ENCODE measurements at regions not wholly inside any gene's neighbourhood (a gene's known extent, or its start where the extent isn't known, plus 50 kb on each side); places are given as distances from the start of the nearest gene placed in this dataset.

DNA sequence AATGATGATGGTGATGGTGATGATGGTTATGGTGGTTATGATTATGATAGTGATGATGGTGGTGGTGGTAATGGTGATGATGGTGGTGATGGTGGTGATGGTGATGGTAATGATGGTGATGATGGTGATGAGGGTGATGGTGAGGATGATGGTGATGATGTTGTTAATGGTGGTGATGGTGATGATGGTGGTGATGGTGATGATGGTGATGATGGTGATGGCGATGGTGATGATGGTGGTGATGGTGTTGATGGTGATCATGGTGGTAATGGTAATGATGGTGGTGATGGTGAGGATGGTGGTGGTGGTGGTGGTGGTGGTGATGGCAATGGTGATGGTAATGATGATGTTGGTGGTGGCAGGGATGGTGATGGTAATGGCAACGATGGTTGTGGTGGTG is 1222.5 kb downstream of the BRD1 start:
- Histone ChIP-seq H3K36me3 (replicated peaks in 1 of 2) (no peaks in the 10 kb centered on the region), H3K9me3 (replicated peaks in 1 of 3) (no peaks in the 10 kb centered on the region), H3K4me3 (no peak overlapping the region), H3K27ac (no peak overlapping the region), H3K27me3 (no peaks in the 10 kb centered on the region), H3K4me1 (replicated peaks in 1 of 2) (no peaks in the 10 kb centered on the region)
- WGBS, 4 donors = 89 to 92% (median 90%) methylated on average over 2 of the region's 2 CpGs
- no peak for DNase-seq
- no peak for TF ChIP-seq POLR2A (IDR thresholded peaks at IDR 0.05)
- TF ChIP-seq CTCF (IDR thresholded peaks at IDR 0.05) = no peak
- intact Hi-C loops (cut with DNase I) = no loop called here

GRCh38 chr22:48603621-48604320 is 1223.9 kb downstream of the BRD1 start:
- TF ChIP-seq CTCF (IDR thresholded peaks at IDR 0.05) = no peak
- TF ChIP-seq POLR2A (IDR thresholded peaks at IDR 0.05) = no peak
- DNase-seq = no peak
- Histone ChIP-seq H3K4me3 (no peak overlapping the region), H3K4me1 (replicated peaks in 1 of 2) (no peaks in the 10 kb centered on the region), H3K9me3 (replicated peaks in 1 of 3) (no peaks in the 10 kb centered on the region), H3K27me3 (no peaks in the 10 kb centered on the region), H3K36me3 (replicated peaks in 1 of 2) (no peaks in the 10 kb centered on the region), H3K27ac (no peak overlapping the region)
- intact Hi-C loops (cut with DNase I) = no loop called here
- WGBS, 4 donors = 84 to 85% (median 85%) methylated on average over 14 to 18 of the region's 18 CpGs

DNA sequence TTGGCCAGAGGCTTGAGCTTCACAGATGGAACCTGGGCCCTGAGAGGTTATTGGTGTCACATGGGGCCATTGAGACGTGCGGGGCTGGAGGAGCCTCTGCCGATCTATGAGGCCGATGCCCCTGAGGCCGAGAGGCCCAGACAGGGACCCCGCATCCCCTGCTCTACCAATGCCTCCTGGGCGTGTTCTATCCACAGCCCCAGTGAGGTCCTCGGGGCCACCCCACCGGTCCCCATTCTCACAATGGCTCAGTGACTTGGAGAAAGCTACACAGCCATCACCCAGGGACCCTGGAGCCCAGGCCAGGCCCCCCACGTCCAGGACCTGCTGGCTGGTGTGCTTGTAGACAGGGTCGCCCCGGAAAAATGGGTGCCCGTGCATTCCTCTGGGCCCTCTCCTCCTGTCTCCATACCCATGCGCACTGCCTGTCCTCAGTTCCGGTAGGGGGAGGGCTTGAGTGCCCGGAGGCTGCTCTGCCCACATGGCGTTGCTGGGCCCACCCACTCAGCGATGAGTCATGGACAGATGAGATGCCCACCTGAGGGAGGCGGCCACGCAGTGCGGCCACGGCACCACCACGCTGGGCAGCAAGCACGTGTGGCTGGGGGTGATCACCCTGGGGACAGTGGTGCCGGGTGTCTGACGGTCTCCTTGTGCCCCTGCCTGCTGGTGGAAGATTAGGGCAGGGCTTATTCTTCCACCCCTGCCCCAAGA is 1224.7 kb downstream of the BRD1 start:
- intact Hi-C loops (cut with DNase I) = no loop called here
- no peak for DNase-seq
- H3K9me3 ChIP-seq (replicated peaks in 1 of 3) = no peaks in the 10 kb centered on the region
- no peak overlapping the region for H3K4me3 ChIP-seq
- no peak overlapping the region for H3K27ac ChIP-seq
- no peaks in the 10 kb centered on the region for H3K4me1 ChIP-seq (replicated peaks in 1 of 2)
- H3K36me3 ChIP-seq (replicated peaks in 1 of 2) = no peaks in the 10 kb centered on the region
- no peaks in the 10 kb centered on the region for H3K27me3 ChIP-seq
- WGBS, 4 donors = 84 to 95% (median 87%) methylated on average over 9 to 26 of the region's 26 CpGs
- TF ChIP-seq CTCF (IDR thresholded peaks at IDR 0.05) (no peak), POLR2A (IDR thresholded peaks at IDR 0.05) (no peak)

DNA sequence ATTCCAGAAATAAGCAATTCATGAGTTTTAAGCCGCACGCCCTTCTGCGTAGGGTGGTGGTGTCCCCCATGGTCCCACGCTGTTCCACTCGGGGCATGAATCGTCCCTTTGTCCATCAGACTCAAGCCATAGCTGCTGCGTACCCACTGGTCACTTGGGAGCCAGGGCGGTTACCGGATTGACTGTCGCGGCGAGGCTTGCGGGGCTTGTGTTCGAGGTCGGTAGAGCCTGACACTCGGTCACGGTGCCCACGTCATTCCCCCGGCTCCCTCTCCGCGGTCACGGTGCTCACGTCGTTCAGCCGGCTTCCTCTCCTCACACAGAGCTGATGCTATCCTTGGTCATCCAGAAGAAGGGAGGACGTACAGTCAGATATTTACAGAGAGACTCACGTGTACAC is 1227.0 kb downstream of the BRD1 start:
- intact Hi-C loops (cut with DNase I) = no loop called here

More for the DNA sequence above, 1227.0 kb downstream of the BRD1 start:
- Histone ChIP-seq H3K9me3 (replicated peaks in 1 of 3) (no peaks in the 10 kb centered on the region), H3K4me1 (replicated peaks in 1 of 2) (no peaks in the 10 kb centered on the region), H3K4me3 (no peak overlapping the region), H3K27ac (no peak overlapping the region), H3K36me3 (replicated peaks in 1 of 2) (no peaks in the 10 kb centered on the region), H3K27me3 (no peaks in the 10 kb centered on the region)
- TF ChIP-seq CTCF (IDR thresholded peaks at IDR 0.05) (no peak), POLR2A (IDR thresholded peaks at IDR 0.05) (no peak)
- no peak for DNase-seq
- WGBS, 4 donors = 85 to 93% (median 92%) methylated on average over 24 to 27 of the region's 27 CpGs

Measured in adrenal gland (tissue), 9 donors.